ENCODE measurements at regions not wholly inside any gene's neighbourhood (a gene's known extent, or its start where the extent isn't known, plus 50 kb on each side); places are given as distances from the start of the nearest gene placed in this dataset.

DNA sequence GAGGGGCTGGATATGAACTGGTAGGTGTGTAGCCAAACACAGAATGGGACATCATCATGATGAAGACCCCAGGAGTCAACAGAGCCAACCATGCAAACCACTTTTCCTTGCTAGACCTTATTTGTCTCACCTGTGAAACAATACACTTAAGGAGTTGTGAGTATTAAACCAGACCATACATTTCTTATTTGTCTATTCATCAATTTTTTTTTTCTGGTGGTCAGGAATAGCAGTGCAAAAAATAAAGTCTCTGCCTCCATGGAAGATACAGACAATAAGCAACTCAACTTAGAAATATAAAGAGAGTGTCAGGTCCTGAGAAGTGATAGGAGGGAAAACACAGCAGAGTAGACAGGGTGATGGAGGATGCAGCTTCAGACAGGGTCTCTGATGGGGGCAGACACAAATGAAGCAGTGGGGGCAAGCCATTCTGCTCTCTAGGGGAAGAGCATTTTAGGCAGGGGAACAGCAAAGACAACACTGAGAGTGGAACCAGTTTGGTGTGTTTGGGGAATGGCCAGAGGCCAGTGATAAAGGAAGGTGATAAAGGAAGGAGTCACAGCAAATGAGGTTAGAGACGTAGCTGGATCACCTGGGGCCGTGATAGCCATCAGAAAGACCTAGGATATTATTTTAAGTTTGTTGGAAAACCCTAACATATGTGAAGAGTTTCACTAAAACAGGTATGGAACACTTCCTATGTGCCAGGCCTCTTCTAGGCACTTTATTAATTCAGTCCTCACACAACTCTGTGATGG is 256.2 kb downstream of the MAN2A1 start:
- DNase-seq, result no peak

DNA sequence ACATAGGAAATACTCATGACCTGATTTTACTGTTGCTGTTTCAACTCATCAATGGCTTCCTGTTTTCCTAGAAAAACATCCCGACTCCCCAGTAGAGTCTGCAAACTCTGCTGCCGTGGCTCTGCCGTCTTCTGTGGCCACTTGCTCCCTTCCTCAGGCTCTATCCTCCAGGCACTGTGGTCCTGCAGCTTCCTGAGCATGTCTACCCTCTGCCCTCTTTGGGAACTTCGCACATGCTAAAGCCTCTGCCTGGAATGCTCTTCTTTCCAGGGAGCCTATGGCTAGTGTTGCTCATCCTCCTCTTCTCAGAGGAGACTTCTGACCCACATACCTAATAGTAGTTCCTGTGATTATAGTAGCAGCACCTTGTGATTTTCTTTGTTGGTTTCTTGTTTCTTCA is 256.9 kb downstream of the MAN2A1 start:
- no peak for DNase-seq

DNA sequence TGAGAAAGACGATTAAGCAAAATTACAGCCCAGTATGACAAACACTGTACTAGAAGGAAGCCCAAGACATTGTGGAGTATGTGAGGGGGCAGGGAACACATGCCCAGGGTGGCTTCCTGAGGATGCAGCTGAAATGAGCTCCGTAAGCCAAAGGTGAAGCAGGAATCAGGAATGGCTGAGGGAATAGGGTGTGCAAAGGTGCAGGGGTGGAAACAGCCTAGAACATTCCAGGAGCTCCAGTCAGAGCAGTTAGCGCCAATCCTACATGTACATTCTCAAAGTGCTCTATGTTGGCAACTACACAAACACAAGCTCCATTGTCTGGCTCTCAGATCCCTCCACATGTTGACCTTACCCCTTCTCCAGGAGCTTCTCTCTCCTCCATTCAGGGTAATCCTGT is 257.9 kb downstream of the MAN2A1 start:
- DNase-seq, result no peak

DNA sequence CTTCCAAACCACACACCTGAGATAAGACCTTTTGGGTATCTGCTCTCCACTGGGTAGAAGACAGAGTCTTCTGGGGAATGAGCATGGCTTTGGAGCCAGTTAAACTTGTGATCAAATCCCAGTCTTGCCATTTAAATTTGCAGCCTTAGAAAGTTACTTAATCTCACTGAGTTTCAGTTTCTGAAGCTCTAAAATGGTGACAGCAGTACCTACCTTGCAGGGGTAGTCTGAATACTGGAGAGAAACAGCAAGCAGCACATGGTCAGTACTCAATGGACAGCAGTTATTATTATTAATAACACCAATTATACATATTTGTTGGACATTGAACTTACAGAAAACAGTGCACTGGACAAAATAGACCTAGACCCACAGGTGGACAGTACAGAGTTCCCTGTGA is 260.9 kb downstream of the MAN2A1 start:
- no peak for DNase-seq

- DNase-seq, result no peak
Measured at GRCh38 chr5:109951348-109951747, 261.6 kb downstream of the MAN2A1 start.

DNA sequence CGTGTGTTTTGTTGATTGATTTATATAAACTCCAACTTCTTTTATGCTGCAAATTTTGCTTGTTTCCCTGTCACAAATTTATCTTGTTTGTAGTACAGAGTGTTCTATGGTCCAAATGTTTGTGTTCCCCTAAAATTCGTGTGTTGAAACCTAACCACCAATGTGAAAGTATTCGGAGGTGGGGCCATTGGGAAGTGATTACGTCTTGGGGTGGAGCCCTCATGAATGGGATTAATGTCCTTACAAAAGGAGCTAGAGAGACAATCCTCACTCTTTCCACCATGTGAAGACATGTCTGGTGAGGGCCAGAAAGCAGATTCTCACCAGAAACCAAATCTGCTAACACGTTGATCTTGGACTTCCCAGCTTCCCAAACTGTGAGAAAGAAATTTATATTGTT is 262.0 kb downstream of the MAN2A1 start:
- no peak for DNase-seq

- no peak for DNase-seq
Measured at GRCh38 chr5:109953761-109954160, 264.0 kb downstream of the MAN2A1 start.

GRCh38 chr5:109956884-109957283 is 267.2 kb downstream of the MAN2A1 start:
- DNase-seq, result no peak

GRCh38 chr5:109958082-109958481 is 268.4 kb downstream of the MAN2A1 start:
- no peak for DNase-seq

GRCh38 chr5:109959652-109960051 is 269.9 kb downstream of the MAN2A1 start:
- DNase-seq, result no peak

DNA sequence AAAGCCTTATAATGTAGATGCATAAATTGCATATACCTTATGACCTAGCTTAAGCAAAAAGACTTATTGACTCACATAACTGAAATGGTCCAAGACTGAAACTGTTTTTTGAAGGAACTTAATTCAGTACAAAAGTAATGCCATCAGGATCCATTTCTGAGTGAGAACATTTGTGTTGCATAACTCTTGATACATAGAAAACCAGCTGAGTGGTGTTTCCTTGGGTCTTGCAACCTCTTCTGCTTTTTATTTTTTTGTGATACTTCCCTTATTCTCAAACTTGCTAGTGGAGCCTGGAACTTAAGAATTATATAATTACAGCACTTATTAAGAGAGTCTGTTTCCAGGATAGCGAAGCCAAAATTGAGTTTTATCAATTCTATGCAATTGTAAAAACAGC is 272.0 kb downstream of the MAN2A1 start:
- no peak for DNase-seq

DNA sequence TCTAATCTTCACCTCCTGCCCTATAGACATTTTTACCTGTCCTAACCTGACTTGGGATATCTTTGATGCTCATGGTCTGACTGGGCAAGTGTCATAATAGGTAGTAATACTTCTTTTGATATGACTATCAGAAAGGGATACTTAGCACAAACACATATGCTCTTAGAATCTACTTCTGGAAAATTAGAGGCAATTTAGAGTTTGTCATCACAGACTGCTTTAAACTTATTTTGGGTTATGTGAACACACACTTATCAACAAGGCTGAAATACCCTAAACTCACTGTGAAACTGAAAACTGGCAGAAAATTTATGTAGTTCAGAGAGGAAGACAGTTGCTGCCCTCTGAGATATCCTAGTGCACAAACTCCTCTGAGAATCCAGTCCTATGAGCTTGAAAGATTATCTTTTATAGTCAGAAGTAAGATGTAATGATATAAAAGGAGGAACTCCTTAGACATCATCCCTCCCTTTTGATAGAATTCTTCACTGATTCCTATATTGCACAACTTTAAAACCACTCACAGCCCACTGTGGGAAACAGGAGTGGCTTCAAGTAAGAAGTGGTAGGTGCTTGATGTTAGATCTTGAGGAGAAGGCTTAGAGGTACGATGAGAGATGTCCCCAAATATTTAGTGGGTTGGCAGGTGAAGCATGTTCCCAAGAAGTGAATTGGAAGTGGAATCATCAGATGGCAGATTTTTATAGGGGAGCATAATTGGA is 273.3 kb downstream of the MAN2A1 start:
- DNase-seq, result no peak

DNA sequence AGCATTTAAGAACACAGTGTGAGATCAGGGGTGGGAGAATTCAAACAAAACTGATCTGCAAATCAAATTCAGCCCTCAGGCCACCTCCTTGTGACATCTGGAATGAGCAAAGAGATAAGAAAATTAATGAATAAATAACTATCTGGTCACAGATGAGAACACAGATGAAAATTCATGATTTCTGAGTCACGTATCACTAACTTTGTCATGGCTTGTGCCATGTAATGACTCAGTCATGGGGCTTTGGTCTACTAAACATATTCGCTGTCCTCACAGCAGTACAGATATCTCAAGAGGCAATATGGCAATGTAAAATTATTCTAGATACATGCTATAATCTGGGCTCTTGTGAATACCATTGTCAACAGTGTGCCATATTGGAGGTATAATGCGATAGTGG is 274.4 kb downstream of the MAN2A1 start:
- no peak for DNase-seq

DNA sequence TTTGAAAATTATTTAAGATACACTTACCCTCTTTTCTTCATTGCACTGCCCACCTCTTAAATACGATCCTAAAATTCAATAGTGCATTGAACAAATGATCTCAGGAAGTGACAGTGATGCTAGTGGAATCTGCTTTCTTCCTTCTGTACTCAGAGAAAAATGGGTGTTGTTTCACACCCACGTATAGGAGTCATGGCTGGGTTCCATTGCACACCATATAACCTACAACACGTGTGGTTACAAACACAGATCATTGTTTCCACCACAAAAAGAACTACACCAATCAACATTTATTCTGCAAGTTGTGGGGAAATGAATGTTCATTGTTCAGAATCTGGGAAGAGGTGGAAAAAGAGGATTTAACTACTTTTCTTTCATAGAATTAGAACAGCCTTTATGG is 275.9 kb downstream of the MAN2A1 start:
- DNase-seq, result no peak

- DNase-seq, result no peak
Measured at GRCh38 chr5:109971968-109972367, 282.2 kb downstream of the MAN2A1 start.

DNA sequence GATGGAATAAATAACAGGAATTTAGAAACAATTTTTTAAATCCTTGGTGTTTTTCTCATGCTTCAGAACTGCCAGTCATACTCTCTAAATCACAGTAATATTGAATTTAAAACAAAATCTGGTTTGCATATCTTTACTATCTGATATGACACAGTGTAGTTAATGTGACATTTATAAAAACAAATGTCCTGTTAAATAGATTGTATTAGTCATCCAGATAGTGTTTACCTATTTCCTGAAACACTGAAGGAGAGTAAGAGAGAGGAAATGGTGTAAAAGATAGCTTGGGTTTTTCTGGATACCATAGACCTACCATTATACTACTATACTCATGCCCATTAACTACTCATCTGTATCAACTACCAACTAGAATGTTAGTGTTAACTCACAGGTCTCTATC is 292.3 kb downstream of the MAN2A1 start:
- no peak for DNase-seq

DNA sequence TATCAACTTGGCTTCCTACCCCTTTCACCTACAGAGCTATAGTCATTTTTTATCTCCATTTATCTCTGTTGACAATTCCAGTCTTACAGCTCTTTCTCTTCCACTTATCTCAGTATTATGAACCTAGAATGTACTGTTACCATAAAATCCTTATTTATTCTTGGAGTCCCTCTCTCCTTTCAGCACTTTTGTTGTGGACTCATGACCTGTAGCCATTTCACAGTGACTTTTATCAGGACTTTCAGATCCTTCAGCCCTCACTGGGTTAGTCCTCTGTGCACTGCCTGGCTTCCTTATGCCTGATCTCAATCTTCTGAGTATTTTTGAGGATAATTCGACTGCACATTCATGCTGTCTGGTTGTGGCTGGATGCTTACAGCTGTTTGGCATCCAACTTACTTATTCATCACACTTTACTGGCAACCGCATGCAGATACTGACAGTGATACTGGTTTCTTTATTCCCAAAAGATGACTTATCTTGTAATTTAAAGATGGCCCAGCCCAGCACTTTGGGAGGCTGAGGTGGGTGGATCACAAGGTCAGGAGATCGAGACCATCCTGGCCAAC is 293.3 kb downstream of the MAN2A1 start:
- no peak for DNase-seq

GRCh38 chr5:109986726-109987125 is 297.0 kb downstream of the MAN2A1 start:
- DNase-seq, result no peak

- DNase-seq, result no peak
Measured at GRCh38 chr5:109987355-109987754, 297.6 kb downstream of the MAN2A1 start.

GRCh38 chr5:109987970-109988369 is 298.2 kb downstream of the MAN2A1 start:
- DNase-seq, result no peak

DNA sequence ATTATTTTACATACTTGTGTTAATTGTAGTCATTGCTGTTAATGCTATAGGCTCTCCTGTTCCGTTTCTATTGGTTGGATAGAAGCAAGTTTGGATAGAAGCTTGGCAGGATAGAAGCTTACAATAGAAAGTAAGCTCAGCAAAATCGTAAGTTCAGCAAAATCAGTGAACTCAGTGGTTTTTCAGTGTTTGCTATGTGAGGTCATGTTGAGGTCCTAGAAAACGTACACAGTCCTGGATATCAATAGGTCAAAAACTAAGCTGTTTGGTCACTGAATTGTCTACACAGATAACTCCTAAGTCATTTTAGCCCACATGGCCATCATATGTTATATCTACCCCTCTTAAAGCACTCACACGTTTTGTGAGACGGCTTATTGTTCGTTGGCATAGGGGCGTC is 299.4 kb downstream of the MAN2A1 start:
- DNase-seq, result no peak

GRCh38 chr5:109989994-109990722 is 300.4 kb downstream of the MAN2A1 start:
- DNase-seq, result no peak

- no peak for DNase-seq
Measured at GRCh38 chr5:109990723-109991359, 301.1 kb downstream of the MAN2A1 start.
